ENCODE measurements at regions not wholly inside any gene's neighbourhood (a gene's known extent, or its start where the extent isn't known, plus 50 kb on each side); places are given as distances from the start of the nearest gene placed in this dataset.

DNA sequence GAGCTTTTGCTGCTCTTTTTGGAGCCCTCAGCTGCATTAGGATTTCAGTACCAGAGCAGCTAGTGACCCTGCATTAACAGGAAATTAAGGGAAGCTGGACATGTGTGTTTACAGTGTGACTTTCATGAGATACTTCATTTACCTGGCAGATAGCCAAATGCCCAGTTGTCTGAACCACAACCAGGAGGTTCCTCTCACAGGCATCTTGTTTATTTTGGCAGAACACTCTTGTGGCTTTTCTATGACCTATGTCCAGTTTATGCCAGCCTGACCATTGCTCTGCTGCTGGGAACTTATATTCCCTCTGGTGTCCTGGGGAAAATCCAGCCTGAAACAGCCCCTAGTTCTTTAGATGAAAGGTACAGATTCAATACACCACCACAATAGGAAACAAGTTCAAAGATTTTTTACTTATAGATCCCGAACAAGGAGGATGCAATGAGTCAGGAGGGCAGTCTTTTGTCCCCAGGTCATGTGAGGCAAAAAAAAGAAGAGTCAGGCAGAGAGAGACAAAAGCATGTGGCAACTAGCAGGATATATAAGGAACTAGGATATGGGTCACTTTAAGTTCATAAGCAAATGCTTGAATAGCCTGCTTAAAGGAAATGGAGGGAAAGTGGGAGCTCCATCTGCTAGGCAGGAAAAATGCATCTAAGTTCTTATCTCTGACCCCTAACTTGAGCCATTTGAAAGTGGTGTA lies 379.3 kb downstream of the INSC start:
- H3K4me3 Mint-ChIP-seq, result no peak overlapping the region

DNA sequence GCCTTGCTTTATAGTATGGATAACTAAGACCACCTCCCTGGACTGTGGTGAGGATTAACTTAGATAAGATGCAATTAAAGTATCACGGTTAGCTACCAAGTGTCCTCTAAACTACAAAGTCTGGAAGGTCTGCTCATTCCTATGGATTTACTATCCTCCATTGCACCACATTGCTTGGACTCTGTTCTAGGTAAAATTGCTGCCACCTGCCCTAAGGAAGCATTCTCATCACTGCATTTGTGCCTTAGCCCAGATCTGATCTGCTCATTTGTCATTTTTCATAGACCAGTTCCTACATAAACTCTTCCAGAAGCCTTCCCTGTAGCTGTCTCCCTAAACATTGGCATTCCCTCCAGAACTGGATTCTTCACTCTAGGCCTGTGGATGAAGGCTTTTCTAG lies 380.0 kb downstream of the INSC start:
- H3K4me1 ChIP-seq (ENCODE audit: control insufficient read depth in 1 of 2, insufficient read depth in 2 of 2, low read length in 2 of 2), result no peaks in the 10 kb centered on the region
- peaks cover 1 to 17% (median 6%) of the 10 kb centered on the region in 7 donors for H3K9me3 Mint-ChIP-seq
- no peak overlapping the region for H3K4me2 ChIP-seq (replicated peaks; ENCODE audit: extremely low read depth, low read length, poor library complexity, severe bottlenecking)
- no peak overlapping the region for H3K4me3 Mint-ChIP-seq
- H3K9me3 ChIP-seq (replicated peaks in 1 of 2; ENCODE audit: control insufficient read depth in 1 of 2, insufficient read depth in 1 of 2, low read length in 2 of 2), result peaks cover 0 to 4% of the 10 kb centered on the region in 2 donors
- WGBS (ENCODE audit: insufficient coverage), result 57% methylated on average over 1 of the region's 1 CpG
- no peaks in the 10 kb centered on the region for H3K4me1 Mint-ChIP-seq
- no peak overlapping the region for H3K4me3 ChIP-seq (replicated peaks in 1 of 3; ENCODE audit: low read depth in 2 of 3, low read length in 3 of 3)
- no peak overlapping the region for H3K27ac Mint-ChIP-seq
- no peaks in the 10 kb centered on the region for H3K36me3 Mint-ChIP-seq
- no peaks in the 10 kb centered on the region for H3K27me3 ChIP-seq (ENCODE audit: control insufficient read depth in 2 of 2, insufficient read depth in 2 of 2, low read length in 2 of 2)
- H3K36me3 ChIP-seq (replicated peaks in 1 of 2; ENCODE audit: control insufficient read depth in 1 of 2, insufficient read depth in 2 of 2, low read length in 2 of 2), result no peaks in the 10 kb centered on the region
- DNase-seq, result no peak
- no peak overlapping the region for H3K27ac ChIP-seq (ENCODE audit: low read depth in 1 of 2, low read length in 2 of 2)
- no peaks in the 10 kb centered on the region for H4K20me1 ChIP-seq (ENCODE audit: insufficient read depth, low read length)
- no peak overlapping the region for H2AFZ ChIP-seq (ENCODE audit: insufficient read depth, low read depth, low read length, poor library complexity, severe bottlenecking)
- no peaks in the 10 kb centered on the region for H3K79me2 ChIP-seq (ENCODE audit: insufficient read depth, low read length)
- peaks cover 2 to 5% (median 5%) of the 10 kb centered on the region in 3 donors for H3K27me3 Mint-ChIP-seq (ENCODE audit: low read depth in 3 of 3)
- H3K9ac ChIP-seq (ENCODE audit: insufficient read depth, low read length, poor library complexity, severe bottlenecking), result no peak overlapping the region
- TF ChIP-seq, protein P1, sequence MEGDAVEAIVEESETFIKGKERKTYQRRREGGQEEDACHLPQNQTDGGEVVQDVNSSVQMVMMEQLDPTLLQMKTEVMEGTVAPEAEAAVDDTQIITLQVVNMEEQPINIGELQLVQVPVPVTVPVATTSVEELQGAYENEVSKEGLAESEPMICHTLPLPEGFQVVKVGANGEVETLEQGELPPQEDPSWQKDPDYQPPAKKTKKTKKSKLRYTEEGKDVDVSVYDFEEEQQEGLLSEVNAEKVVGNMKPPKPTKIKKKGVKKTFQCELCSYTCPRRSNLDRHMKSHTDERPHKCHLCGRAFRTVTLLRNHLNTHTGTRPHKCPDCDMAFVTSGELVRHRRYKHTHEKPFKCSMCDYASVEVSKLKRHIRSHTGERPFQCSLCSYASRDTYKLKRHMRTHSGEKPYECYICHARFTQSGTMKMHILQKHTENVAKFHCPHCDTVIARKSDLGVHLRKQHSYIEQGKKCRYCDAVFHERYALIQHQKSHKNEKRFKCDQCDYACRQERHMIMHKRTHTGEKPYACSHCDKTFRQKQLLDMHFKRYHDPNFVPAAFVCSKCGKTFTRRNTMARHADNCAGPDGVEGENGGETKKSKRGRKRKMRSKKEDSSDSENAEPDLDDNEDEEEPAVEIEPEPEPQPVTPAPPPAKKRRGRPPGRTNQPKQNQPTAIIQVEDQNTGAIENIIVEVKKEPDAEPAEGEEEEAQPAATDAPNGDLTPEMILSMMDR (IDR thresholded peaks at IDR 0.05), result no peak
- intact Hi-C loops (cut with micrococcal nuclease), result no loop called here

More for the DNA sequence above, 379.3 kb downstream of the INSC start:
- no peaks in the 10 kb centered on the region for H4K20me1 ChIP-seq (ENCODE audit: insufficient read depth, low read length)
- H3K9ac ChIP-seq (ENCODE audit: insufficient read depth, low read length, poor library complexity, severe bottlenecking), result no peak overlapping the region
- no peaks in the 10 kb centered on the region for H3K36me3 ChIP-seq (replicated peaks in 1 of 2; ENCODE audit: control insufficient read depth in 1 of 2, insufficient read depth in 2 of 2, low read length in 2 of 2)
- Mint-ChIP-seq H3K4me1 (no peaks in the 10 kb centered on the region), H3K27ac (no peak overlapping the region), H3K27me3 (ENCODE audit: low read depth in 3 of 3) (peaks cover 2 to 5% (median 5%) of the 10 kb centered on the region in 3 donors), H3K36me3 (no peaks in the 10 kb centered on the region), H3K9me3 (peaks cover 1 to 20% (median 6%) of the 10 kb centered on the region in 7 donors)
- H3K4me3 ChIP-seq (replicated peaks in 1 of 3; ENCODE audit: low read depth in 2 of 3, low read length in 3 of 3), result no peak overlapping the region
- TF ChIP-seq, protein P1 (IDR thresholded peaks at IDR 0.05), result no peak
- H3K9me3 ChIP-seq (replicated peaks in 1 of 2; ENCODE audit: control insufficient read depth in 1 of 2, insufficient read depth in 1 of 2, low read length in 2 of 2), result peaks cover 0 to 4% of the 10 kb centered on the region in 2 donors
- H3K4me2 ChIP-seq (replicated peaks; ENCODE audit: extremely low read depth, low read length, poor library complexity, severe bottlenecking), result no peak overlapping the region
- no peak overlapping the region for H3K27ac ChIP-seq (ENCODE audit: low read depth in 1 of 2, low read length in 2 of 2)
- no peaks in the 10 kb centered on the region for H3K27me3 ChIP-seq (ENCODE audit: control insufficient read depth in 2 of 2, insufficient read depth in 2 of 2, low read length in 2 of 2)
- intact Hi-C loops (cut with micrococcal nuclease), result no loop called here
- 43% methylated on average over 1 of the region's 1 CpG for WGBS (ENCODE audit: insufficient coverage)
- H3K4me1 ChIP-seq (ENCODE audit: control insufficient read depth in 1 of 2, insufficient read depth in 2 of 2, low read length in 2 of 2), result no peaks in the 10 kb centered on the region
- H3K79me2 ChIP-seq (ENCODE audit: insufficient read depth, low read length), result no peaks in the 10 kb centered on the region
- no peak overlapping the region for H2AFZ ChIP-seq (ENCODE audit: insufficient read depth, low read depth, low read length, poor library complexity, severe bottlenecking)
- no peak for DNase-seq
